K562 (cell line): ENCODE measurements at regions not wholly inside any gene's neighbourhood (a gene's known extent, or its start where the extent isn't known, plus 50 kb on each side); places are given as distances from the start of the nearest gene placed in this dataset.

ENCODE experiments used
- ATAC-seq: fragments of 200-7000 bp; cut with Tn5 transposase; 3 replicates; pipeline ENCODE4 v1.9.1; 2020; ENCODE audit warnings: moderate library complexity
- BruUV-seq: library from RNA; stranded (reverse); fragments of 400-500 nt; replicated peaks from 2 replicates; lab custom pipeline; 2021; lab: Mats Ljungman, UMichigan
- CTCF ChIA-PET: fragments of 300-600 bp; formaldehyde crosslinking; extraction: SDS; loops from one replicate; lab custom pipeline; 2021; ENCODE audit warnings: low intra/inter-chr PET ratio; lab: Yijun Ruan, JAX
- POLR2A ChIA-PET: fragments of 300-600, 350-650 bp; sonication (Branson Sonifier 250); formaldehyde crosslinking; extraction: SDS; loops from one replicate; lab custom pipeline; 2021; ENCODE audit warnings: antibody characterized with exemption, inconsistent platforms; lab: Yijun Ruan, JAX
- DNase-seq, 4 experiments: peaks; one replicate each; pipeline versions ENCODE4 v3.0.0 to v3.0.0-alpha.2; 2011 to 2018; ENCODE audit warnings: low spot score in 3 of 4, mixed read lengths in 3 of 4; ENCODE audit errors: extremely low read depth in 1 of 4
- FAIRE-seq: peaks from 2 replicates; lab custom pipeline; 2011; peaks lifted over from hg19 to GRCh38; lab: Jason Lieb, UNC
- H2AFZ ChIP-seq: 2 replicates; pipeline ENCODE4 v1.6.0; 2011; ENCODE audit warnings: low read depth, low read length, control low read depth, inconsistent platforms
- H3K27ac ChIP-seq: fragments of 200-600 bp; 3 replicates; pipeline ENCODE4 v1.8.0; 2011; ENCODE audit warnings: low read depth, mild to moderate bottlenecking, control low read depth, inconsistent platforms, low read length, moderate library complexity, mixed read lengths; ENCODE audit errors: extremely low read depth
- H3K27me3 ChIP-seq, 2 experiments: fragments of 300-600 bp in 1 of 2; 2 replicates in 1 of 2; 3 replicates in 1 of 2; pipeline versions ENCODE4 v1.6.0 to v1.8.0; 2011; ENCODE audit warnings: inconsistent platforms in 2 of 2, low read length in 2 of 2, mild to moderate bottlenecking in 1 of 2, mixed read lengths in 1 of 2, moderate library complexity in 1 of 2; ENCODE audit not compliant: control insufficient read depth in 2 of 2, insufficient read depth in 2 of 2
- H3K36me3 ChIP-seq: fragments of 300-600 bp; 3 replicates; pipeline ENCODE4 v1.8.0; 2011; ENCODE audit warnings: mild to moderate bottlenecking, low read length, inconsistent platforms; ENCODE audit not compliant: control insufficient read depth, insufficient read depth
- H3K4me1 ChIP-seq, 2 experiments: fragments of 200-600 bp in 1 of 2; replicated peaks in 1 of 2; 2 replicates in 1 of 2; 3 replicates in 1 of 2; pipeline versions ENCODE4 v1.5.1 to v1.8.0; 2011; ENCODE audit warnings: inconsistent platforms in 2 of 2, low read length in 2 of 2, mild to moderate bottlenecking in 1 of 2, mixed read lengths in 1 of 2, moderate library complexity in 1 of 2; ENCODE audit not compliant: control insufficient read depth in 2 of 2, insufficient read depth in 2 of 2
- H3K4me2 ChIP-seq: 2 replicates; pipeline ENCODE4 v1.6.1; 2011; ENCODE audit warnings: low read length, control low read depth, inconsistent platforms, mixed read lengths; ENCODE audit not compliant: insufficient read depth
- H3K4me3 ChIP-seq: fragments of 200-600 bp; sonication (generic), shearing (Covaris generic); 2 replicates; pipeline ENCODE4 v1.5.1; 2016; ENCODE audit warnings: control low read depth, inconsistent platforms
- H3K79me2 ChIP-seq: fragments of 200-600 bp; 3 replicates; pipeline ENCODE4 v1.8.0; 2011; ENCODE audit warnings: low read length, inconsistent platforms; ENCODE audit not compliant: control insufficient read depth, insufficient read depth
- H3K9ac ChIP-seq, 2 experiments: 2 replicates each; pipeline versions ENCODE4 v1.6.0 to v1.6.1; 2011; ENCODE audit warnings: low read depth in 2 of 2, low read length in 2 of 2, control low read depth in 1 of 2, inconsistent platforms in 1 of 2, mild to moderate bottlenecking in 1 of 2, mixed read lengths in 1 of 2; ENCODE audit not compliant: insufficient read depth in 1 of 2
- H3K9me1 ChIP-seq: one replicate; pipeline ENCODE4 v1.6.0; 2011; ENCODE audit warnings: inconsistent platforms, mild to moderate bottlenecking, low read length, moderate library complexity; ENCODE audit not compliant: control insufficient read depth, insufficient read depth
- H3K9me3 ChIP-seq: replicated peaks from 2 replicates; pipeline ENCODE4 v1.5.1; 2011; ENCODE audit warnings: low read depth, low read length, inconsistent platforms; ENCODE audit not compliant: control insufficient read depth, insufficient read depth
- H4K20me1 ChIP-seq: replicated peaks from 2 replicates; pipeline ENCODE4 v1.6.1; 2011; ENCODE audit warnings: low read length, inconsistent platforms, mixed read lengths; ENCODE audit not compliant: control insufficient read depth, insufficient read depth
- BCL6 ChIP-seq: fragments of 250-450 bp; sonication (Bioruptor Pico); IDR thresholded peaks from 2 replicates; pipeline ENCODE4 v1.4.0; 2020
- BRF1 ChIP-seq: IDR thresholded peaks from 3 replicates; pipeline ENCODE4 v1.6.1; 2011; ENCODE audit warnings: borderline replicate concordance, mild to moderate bottlenecking; ENCODE audit not compliant: insufficient read length; ENCODE audit errors: extremely low read depth
- CBX3 ChIP-seq, 2 experiments: IDR thresholded peaks; 1 replicate in 1 of 2; 2 replicates in 1 of 2; pipeline ENCODE4 v1.6.1; 2012; ENCODE audit warnings: inconsistent platforms in 2 of 2, low read length in 2 of 2, borderline replicate concordance in 1 of 2, control low read depth in 1 of 2
- DMBX1 ChIP-seq: fragments of 250-450 bp; sonication (Bioruptor Pico); IDR thresholded peaks from 2 replicates; pipeline ENCODE4 v1.8.0; 2022; ENCODE audit warnings: inconsistent platforms, mild to moderate bottlenecking, moderate library complexity, borderline replicate concordance
- GABPB2 ChIP-seq: fragments of 250-450 bp; sonication (Bioruptor Pico); conservative IDR thresholded peaks from 2 replicates; pipeline ENCODE4 v1.5.1; 2021; ENCODE audit warnings: mild to moderate bottlenecking
- HNRNPUL1 ChIP-seq: fragments of 200-400 bp; formaldehyde crosslinking; IDR thresholded peaks from 2 replicates; pipeline ENCODE4 v1.6.1; 2017; ENCODE audit warnings: low read length
- MAX ChIP-seq: sonication (generic); formaldehyde crosslinking; IDR thresholded peaks from 2 replicates; pipeline ENCODE4 v1.9.0; 2022; ENCODE audit warnings: mild to moderate bottlenecking, missing genetic modification reagents
- SMAD2 ChIP-seq: fragments of 150-350 bp; IDR thresholded peaks from 2 replicates; pipeline ENCODE4 v1.6.1; 2014; ENCODE audit warnings: low read depth, mild to moderate bottlenecking, low read length
- SRSF7 ChIP-seq: fragments of 200-400 bp; formaldehyde crosslinking; optimal IDR thresholded peaks from 2 replicates; pipeline ENCODE3; 2017; ENCODE audit warnings: mild to moderate bottlenecking, low read depth, low read length
- THRA ChIP-seq: fragments of 450-650 bp; IDR thresholded peaks from 2 replicates; pipeline ENCODE4 v1.6.1; 2017; ENCODE audit warnings: mild to moderate bottlenecking, moderate library complexity
- TSHZ1 ChIP-seq: fragments of 250-450 bp; sonication (Bioruptor Pico); IDR thresholded peaks from 2 replicates; pipeline ENCODE4 v1.4.0; 2020; ENCODE audit warnings: mild to moderate bottlenecking, moderate library complexity
- U2AF1 ChIP-seq: fragments of 200-400 bp; formaldehyde crosslinking; optimal IDR thresholded peaks from 2 replicates; pipeline ENCODE3; 2017; ENCODE audit warnings: mild to moderate bottlenecking, low read depth, low read length, moderate library complexity
- ZFP91 ChIP-seq: sonication (generic); formaldehyde crosslinking; IDR thresholded peaks from 2 replicates; pipeline ENCODE4 v1.8.0; 2022; ENCODE audit warnings: mild to moderate bottlenecking, missing genetic modification reagents
- ZSCAN29 ChIP-seq: fragments of 450-650 bp; IDR thresholded peaks from 2 replicates; pipeline ENCODE4 v1.6.1; 2017
- WGBS: fragments of 100-300 bp; shearing (Covaris generic); methylation state at CpG from one replicate; pipeline ENCODE4 v1.1.6; 2016; ENCODE audit warnings: low coverage, mixed read lengths; ENCODE audit not compliant: insufficient coverage; ENCODE audit errors: missing lambda C conversion rate; 5-methylcytosine and 5-hydroxymethylcytosine counted together
- in situ Hi-C: fragments of 300-500 bp; cut with MboI; formaldehyde crosslinking; loops from 4 replicates; pipeline ENCODE4 v1.15.0; 2018; ENCODE audit warnings: inconsistent platforms, mixed read lengths
- intact Hi-C: fragments of 100-400 bp; cut with micrococcal nuclease; formaldehyde crosslinking; loops from 2 replicates; pipeline ENCODE4 v1.14.2; 2022

- no peak for TF ChIP-seq TSHZ1 (CRISPR knock-in tag)
- no peak for TF ChIP-seq ZSCAN29
- no peak for TF ChIP-seq DMBX1 (CRISPR knock-in tag)
Measured at GRCh38 chr5:98529321-98529720, 244.1 kb upstream of the RGMB start (continued).

GRCh38 chr5:98530224-98530623 is 243.2 kb upstream of the RGMB start:
- Histone ChIP-seq H3K4me2 (no peak overlapping the region), H3K27ac (no peak overlapping the region), H3K9ac (no peak overlapping the region), H3K4me3 (no peak overlapping the region), H2AFZ (no peak overlapping the region), H3K9me3 (no peaks in the 10 kb centered on the region), H3K79me2 (no peaks in the 10 kb centered on the region), H3K9me1 (no peaks in the 10 kb centered on the region), H3K4me1 (no peaks in the 10 kb centered on the region), H4K20me1 (no peaks in the 10 kb centered on the region), H3K27me3 (no peaks in the 10 kb centered on the region), H3K36me3 (no peaks in the 10 kb centered on the region)
- DNase-seq (no peak), FAIRE-seq (no peak), ATAC-seq (no peak)
- no TSS peak for BruUV-seq
- intact Hi-C loops (no loop called here), in situ Hi-C loops (no loop called here)
- ChIA-PET CTCF (no interaction called here), POLR2A (interaction anchor here (1.3 kb wide), 1 partner anchor 18 kb away, joined by 3 read pairs; no protein-coding TSS in a partner anchor)
- 0% methylated on average over 2 of the region's 2 CpGs for WGBS
- no peak for TF ChIP-seq ZFP91 (CRISPR knock-in tag)
- TF ChIP-seq MAX = no peak
- no peak for TF ChIP-seq SRSF7
- TF ChIP-seq U2AF1 = no peak
- no peak for TF ChIP-seq HNRNPUL1
- no peak for TF ChIP-seq GABPB2
- no peak for TF ChIP-seq SMAD2
- no peak for TF ChIP-seq BRF1
- no peak for TF ChIP-seq BCL6 (CRISPR knock-in tag)
- no peak for TF ChIP-seq THRA
- TF ChIP-seq CBX3 (IDR thresholded peaks at IDR 0.05; ENCODE audit: borderline replicate concordance in 1 of 2, low read length in 2 of 2) = no peak
